ENCODE measurements at regions not wholly inside any gene's neighbourhood (a gene's known extent, or its start where the extent isn't known, plus 50 kb on each side); places are given as distances from the start of the nearest gene placed in this dataset.

GRCh38 chr20:58103961-58104360, 124.5 kb downstream of the ANKRD60 start:
- no peaks in the 10 kb centered on the region for H3K4me1 ChIP-seq (ENCODE audit: control extremely low read depth in 1 of 4, control insufficient read depth in 4 of 4, insufficient read depth in 4 of 4, low read length in 3 of 4)
- CTCF ChIA-PET: interaction anchor here (1.6 kb wide), 1 partner anchor 12 kb away, joined by 4 read pairs; no protein-coding TSS in a partner anchor
- no peaks in the 10 kb centered on the region for H3K36me3 ChIP-seq (ENCODE audit: control insufficient read depth in 4 of 4, insufficient read depth in 4 of 4, low read length in 3 of 4)
- WGBS (ENCODE audit: insufficient coverage): 93% methylated on average over 7 of the region's 8 CpGs
- peaks cover 0 to 28% (median 0%) of the 10 kb centered on the region in 5 experiments for H3K27me3 ChIP-seq (replicated peaks in 2 of 5; ENCODE audit: control insufficient read depth in 4 of 5, insufficient read depth in 5 of 5, low read length in 4 of 5)
- DNase-seq: no peak
- no peak overlapping the region for H3K4me3 ChIP-seq (ENCODE audit: control insufficient read depth in 1 of 7, extremely low read depth in 1 of 7, insufficient read depth in 4 of 7, low read depth in 2 of 7, low read length in 6 of 7)
- H3K27ac ChIP-seq (ENCODE audit: insufficient read depth in 1 of 2, low read depth in 1 of 2, low read length in 2 of 2, poor library complexity in 1 of 2, severe bottlenecking in 2 of 2): no peak overlapping the region
- POLR2A ChIA-PET: no interaction called here
- no peaks in the 10 kb centered on the region for H3K9me3 ChIP-seq (ENCODE audit: control extremely low read depth in 1 of 5, control insufficient read depth in 4 of 5, insufficient read depth in 2 of 5, low read depth in 1 of 5, low read length in 4 of 5)

GRCh38 chr20:58103517-58103904, 124.9 kb downstream of the ANKRD60 start:
- no peak overlapping the region for H3K27ac ChIP-seq (ENCODE audit: insufficient read depth in 1 of 2, low read depth in 1 of 2, low read length in 2 of 2, poor library complexity in 1 of 2, severe bottlenecking in 2 of 2)
- ChIA-PET CTCF (interaction anchor here (1.6 kb wide), 1 partner anchor 13 kb away, joined by 4 read pairs; no protein-coding TSS in a partner anchor), POLR2A (no interaction called here)
- H3K9me3 ChIP-seq (ENCODE audit: control extremely low read depth in 1 of 5, control insufficient read depth in 4 of 5, insufficient read depth in 2 of 5, low read depth in 1 of 5, low read length in 4 of 5): no peaks in the 10 kb centered on the region
- WGBS (ENCODE audit: insufficient coverage): 93% methylated on average over 4 of the region's 6 CpGs
- peaks cover 0 to 26% (median under 1%) of the 10 kb centered on the region in 5 experiments for H3K27me3 ChIP-seq (replicated peaks in 2 of 5; ENCODE audit: control insufficient read depth in 4 of 5, insufficient read depth in 5 of 5, low read length in 4 of 5)
- DNase-seq: no peak
- no peaks in the 10 kb centered on the region for H3K4me1 ChIP-seq (ENCODE audit: control extremely low read depth in 1 of 4, control insufficient read depth in 4 of 4, insufficient read depth in 4 of 4, low read length in 3 of 4)
- no peak overlapping the region for H3K4me3 ChIP-seq (ENCODE audit: control insufficient read depth in 1 of 7, extremely low read depth in 1 of 7, insufficient read depth in 4 of 7, low read depth in 2 of 7, low read length in 6 of 7)
- no peaks in the 10 kb centered on the region for H3K36me3 ChIP-seq (ENCODE audit: control insufficient read depth in 4 of 4, insufficient read depth in 4 of 4, low read length in 3 of 4)

GRCh38 chr20:58102744-58103516, 125.5 kb downstream of the ANKRD60 start:
- ChIA-PET CTCF (interaction anchor here (1.6 kb wide), 1 partner anchor 14 kb away, joined by 4 read pairs; no protein-coding TSS in a partner anchor), POLR2A (no interaction called here)
- Histone ChIP-seq H3K27ac (ENCODE audit: insufficient read depth in 1 of 2, low read depth in 1 of 2, low read length in 2 of 2, poor library complexity in 1 of 2, severe bottlenecking in 2 of 2) (no peak overlapping the region), H3K9me3 (ENCODE audit: control extremely low read depth in 1 of 5, control insufficient read depth in 4 of 5, insufficient read depth in 2 of 5, low read depth in 1 of 5, low read length in 4 of 5) (no peaks in the 10 kb centered on the region), H3K36me3 (ENCODE audit: control insufficient read depth in 4 of 4, insufficient read depth in 4 of 4, low read length in 3 of 4) (no peaks in the 10 kb centered on the region), H3K27me3 (replicated peaks in 2 of 5; ENCODE audit: control insufficient read depth in 4 of 5, insufficient read depth in 5 of 5, low read length in 4 of 5) (peaks cover 0 to 25% (median 4%) of the 10 kb centered on the region in 5 experiments), H3K4me1 (ENCODE audit: control extremely low read depth in 1 of 4, control insufficient read depth in 4 of 4, insufficient read depth in 4 of 4, low read length in 3 of 4) (no peaks in the 10 kb centered on the region), H3K4me3 (ENCODE audit: control insufficient read depth in 1 of 7, extremely low read depth in 1 of 7, insufficient read depth in 4 of 7, low read depth in 2 of 7, low read length in 6 of 7) (no peak overlapping the region)
- no peak for DNase-seq
- WGBS (ENCODE audit: insufficient coverage): 83% methylated on average over 5 of the region's 7 CpGs

GRCh38 chr20:58102261-58102660, 126.2 kb downstream of the ANKRD60 start:
- WGBS (ENCODE audit: insufficient coverage): 100% methylated on average over 1 of the region's 4 CpGs
- Histone ChIP-seq H3K4me1 (ENCODE audit: control extremely low read depth in 1 of 4, control insufficient read depth in 4 of 4, insufficient read depth in 4 of 4, low read length in 3 of 4) (no peaks in the 10 kb centered on the region), H3K4me3 (ENCODE audit: control insufficient read depth in 1 of 7, extremely low read depth in 1 of 7, insufficient read depth in 4 of 7, low read depth in 2 of 7, low read length in 6 of 7) (no peak overlapping the region), H3K27me3 (replicated peaks in 2 of 5; ENCODE audit: control insufficient read depth in 4 of 5, insufficient read depth in 5 of 5, low read length in 4 of 5) (peaks cover 0 to 23% (median 4%) of the 10 kb centered on the region in 5 experiments), H3K27ac (ENCODE audit: insufficient read depth in 1 of 2, low read depth in 1 of 2, low read length in 2 of 2, poor library complexity in 1 of 2, severe bottlenecking in 2 of 2) (no peak overlapping the region), H3K9me3 (ENCODE audit: control extremely low read depth in 1 of 5, control insufficient read depth in 4 of 5, insufficient read depth in 2 of 5, low read depth in 1 of 5, low read length in 4 of 5) (no peaks in the 10 kb centered on the region), H3K36me3 (ENCODE audit: control insufficient read depth in 4 of 4, insufficient read depth in 4 of 4, low read length in 3 of 4) (no peaks in the 10 kb centered on the region)
- ChIA-PET POLR2A (no interaction called here), CTCF (no interaction called here)
- no peak for DNase-seq

- DNase-seq: no peak
- Histone ChIP-seq H3K9me3 (ENCODE audit: control extremely low read depth in 1 of 5, control insufficient read depth in 4 of 5, insufficient read depth in 2 of 5, low read depth in 1 of 5, low read length in 4 of 5) (no peaks in the 10 kb centered on the region), H3K36me3 (ENCODE audit: control insufficient read depth in 4 of 4, insufficient read depth in 4 of 4, low read length in 3 of 4) (no peaks in the 10 kb centered on the region), H3K27ac (ENCODE audit: insufficient read depth in 1 of 2, low read depth in 1 of 2, low read length in 2 of 2, poor library complexity in 1 of 2, severe bottlenecking in 2 of 2) (no peak overlapping the region), H3K4me3 (ENCODE audit: control insufficient read depth in 1 of 7, extremely low read depth in 1 of 7, insufficient read depth in 4 of 7, low read depth in 2 of 7, low read length in 6 of 7) (no peak overlapping the region), H3K4me1 (ENCODE audit: control extremely low read depth in 1 of 4, control insufficient read depth in 4 of 4, insufficient read depth in 4 of 4, low read length in 3 of 4) (no peaks in the 10 kb centered on the region), H3K27me3 (replicated peaks in 2 of 5; ENCODE audit: control insufficient read depth in 4 of 5, insufficient read depth in 5 of 5, low read length in 4 of 5) (peaks cover 0 to 18% (median 3%) of the 10 kb centered on the region in 5 experiments)
- ChIA-PET CTCF (no interaction called here), POLR2A (no interaction called here)
- 100% methylated on average over 1 of the region's 7 CpGs for WGBS (ENCODE audit: insufficient coverage)
Observed at GRCh38 chr20:58100731-58101356, 127.6 kb downstream of the ANKRD60 start.

- ChIA-PET CTCF (no interaction called here), POLR2A (no interaction called here)
- 92% methylated on average over 6 of the region's 9 CpGs for WGBS (ENCODE audit: insufficient coverage)
Observed at GRCh38 chr20:58099956-58100730, 128.3 kb downstream of the ANKRD60 start.

More at GRCh38 chr20:58099956-58100730, 128.3 kb downstream of the ANKRD60 start:
- no peak for DNase-seq
- Histone ChIP-seq H3K27me3 (replicated peaks in 2 of 5; ENCODE audit: control insufficient read depth in 4 of 5, insufficient read depth in 5 of 5, low read length in 4 of 5) (peaks cover 0 to 13% (median 3%) of the 10 kb centered on the region in 5 experiments), H3K27ac (ENCODE audit: insufficient read depth in 1 of 2, low read depth in 1 of 2, low read length in 2 of 2, poor library complexity in 1 of 2, severe bottlenecking in 2 of 2) (no peak overlapping the region), H3K36me3 (ENCODE audit: control insufficient read depth in 4 of 4, insufficient read depth in 4 of 4, low read length in 3 of 4) (no peaks in the 10 kb centered on the region), H3K9me3 (ENCODE audit: control extremely low read depth in 1 of 5, control insufficient read depth in 4 of 5, insufficient read depth in 2 of 5, low read depth in 1 of 5, low read length in 4 of 5) (no peaks in the 10 kb centered on the region), H3K4me1 (ENCODE audit: control extremely low read depth in 1 of 4, control insufficient read depth in 4 of 4, insufficient read depth in 4 of 4, low read length in 3 of 4) (no peaks in the 10 kb centered on the region), H3K4me3 (ENCODE audit: control insufficient read depth in 1 of 7, extremely low read depth in 1 of 7, insufficient read depth in 4 of 7, low read depth in 2 of 7, low read length in 6 of 7) (no peak overlapping the region)

Data from common myeloid progenitor, CD34-positive (primary cell).